ENCODE measurements at regions not wholly inside any gene's neighbourhood (a gene's known extent, or its start where the extent isn't known, plus 50 kb on each side); places are given as distances from the start of the nearest gene placed in this dataset.

DNA sequence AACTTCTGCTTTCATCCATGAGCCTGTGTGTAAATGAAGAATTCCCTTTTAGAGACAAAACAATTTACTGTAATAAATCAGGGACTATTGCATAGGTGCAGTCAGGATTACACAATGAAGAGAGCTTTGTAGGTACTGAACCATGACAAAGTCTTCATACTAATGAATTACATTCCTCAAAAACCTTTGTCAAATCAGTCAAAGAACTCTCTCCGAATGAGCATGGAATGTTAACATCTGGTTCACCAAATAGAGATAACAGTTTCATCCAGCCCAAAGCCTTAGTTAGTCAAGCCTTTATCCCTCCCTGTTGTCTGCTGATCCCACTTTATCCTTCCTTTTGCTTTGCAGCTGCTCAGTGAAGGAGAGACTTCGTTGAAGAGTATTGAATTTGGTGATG lies 62.9 kb upstream of the DMRTA1 start:
- H3K27me3 ChIP-seq (replicated peaks; ENCODE audit: insufficient read depth) = no peaks in the 10 kb centered on the region
- no peaks in the 10 kb centered on the region for H3K4me1 ChIP-seq (replicated peaks)
- H3K4me3 ChIP-seq = no peak overlapping the region
- H3K36me3 ChIP-seq = no peaks in the 10 kb centered on the region
- H3K9me3 ChIP-seq = no peaks in the 10 kb centered on the region
- no peak for TF ChIP-seq POLR2A (IDR thresholded peaks at IDR 0.05)
- no peak for TF ChIP-seq POLR2AphosphoS5 (IDR thresholded peaks at IDR 0.05)
- TF ChIP-seq, protein P1, sequence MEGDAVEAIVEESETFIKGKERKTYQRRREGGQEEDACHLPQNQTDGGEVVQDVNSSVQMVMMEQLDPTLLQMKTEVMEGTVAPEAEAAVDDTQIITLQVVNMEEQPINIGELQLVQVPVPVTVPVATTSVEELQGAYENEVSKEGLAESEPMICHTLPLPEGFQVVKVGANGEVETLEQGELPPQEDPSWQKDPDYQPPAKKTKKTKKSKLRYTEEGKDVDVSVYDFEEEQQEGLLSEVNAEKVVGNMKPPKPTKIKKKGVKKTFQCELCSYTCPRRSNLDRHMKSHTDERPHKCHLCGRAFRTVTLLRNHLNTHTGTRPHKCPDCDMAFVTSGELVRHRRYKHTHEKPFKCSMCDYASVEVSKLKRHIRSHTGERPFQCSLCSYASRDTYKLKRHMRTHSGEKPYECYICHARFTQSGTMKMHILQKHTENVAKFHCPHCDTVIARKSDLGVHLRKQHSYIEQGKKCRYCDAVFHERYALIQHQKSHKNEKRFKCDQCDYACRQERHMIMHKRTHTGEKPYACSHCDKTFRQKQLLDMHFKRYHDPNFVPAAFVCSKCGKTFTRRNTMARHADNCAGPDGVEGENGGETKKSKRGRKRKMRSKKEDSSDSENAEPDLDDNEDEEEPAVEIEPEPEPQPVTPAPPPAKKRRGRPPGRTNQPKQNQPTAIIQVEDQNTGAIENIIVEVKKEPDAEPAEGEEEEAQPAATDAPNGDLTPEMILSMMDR (IDR thresholded peaks at IDR 0.05) = no peak
- H3K27ac ChIP-seq = no peak overlapping the region
- DNase-seq (ENCODE audit: low spot score) = no peak
- WGBS = 63% methylated on average over 2 of the region's 2 CpGs
- intact Hi-C loops (cut with DNase I) = no loop called here

DNA sequence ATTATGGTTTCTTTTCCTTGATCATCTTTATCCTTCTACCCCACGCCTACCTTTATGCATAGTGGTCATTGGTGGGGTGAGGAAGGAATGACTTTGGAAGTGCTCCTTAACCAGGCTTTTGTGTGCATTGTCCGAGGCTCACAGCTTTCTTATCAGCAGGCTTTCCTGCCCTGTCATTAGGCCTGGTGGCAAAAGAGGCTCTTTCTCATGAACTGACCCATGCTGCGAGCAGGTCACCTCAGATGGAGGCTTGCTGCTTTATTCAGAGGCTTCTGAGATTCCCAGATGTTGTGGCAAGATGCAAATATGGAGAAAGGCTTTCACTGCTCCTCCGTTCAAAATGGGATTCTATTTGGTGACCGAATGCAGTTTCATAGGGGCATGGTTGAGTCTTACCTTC lies 57.4 kb upstream of the DMRTA1 start:
- no peaks in the 10 kb centered on the region for H3K4me1 ChIP-seq (replicated peaks)
- 79% methylated on average over 5 of the region's 5 CpGs for WGBS
- H3K4me3 ChIP-seq = no peak overlapping the region
- no peaks in the 10 kb centered on the region for H3K9me3 ChIP-seq
- no peak overlapping the region for H3K27ac ChIP-seq
- no peaks in the 10 kb centered on the region for H3K36me3 ChIP-seq
- TF ChIP-seq, protein P1 (IDR thresholded peaks at IDR 0.05) = no peak
- no peak for TF ChIP-seq POLR2AphosphoS5 (IDR thresholded peaks at IDR 0.05)
- no peak for TF ChIP-seq POLR2A (IDR thresholded peaks at IDR 0.05)
- no peaks in the 10 kb centered on the region for H3K27me3 ChIP-seq (replicated peaks; ENCODE audit: insufficient read depth)
- DNase-seq (ENCODE audit: low spot score) = no peak
- intact Hi-C loops (cut with DNase I) = no loop called here

DNA sequence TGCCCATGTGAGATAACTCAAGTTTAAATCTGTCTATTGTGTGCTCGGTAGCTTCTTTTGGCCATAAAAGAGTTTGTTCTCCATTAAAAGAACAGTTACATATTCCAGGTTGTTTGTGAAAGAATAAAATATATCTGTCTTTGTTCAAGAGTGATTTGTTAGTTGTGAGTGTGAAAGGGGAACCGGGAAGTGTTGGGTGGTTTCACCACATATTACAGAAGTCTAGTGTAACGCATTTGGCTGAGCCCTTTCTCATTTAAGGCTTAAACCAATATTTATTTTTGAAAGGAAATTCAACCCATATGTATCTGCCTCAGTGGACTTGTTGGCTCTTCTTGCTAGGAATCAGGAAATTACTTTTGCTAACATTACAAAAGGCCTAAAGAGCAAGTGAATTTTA lies 54.1 kb upstream of the DMRTA1 start:
- no peaks in the 10 kb centered on the region for H3K36me3 ChIP-seq
- no peaks in the 10 kb centered on the region for H3K4me1 ChIP-seq (replicated peaks)
- no peaks in the 10 kb centered on the region for H3K9me3 ChIP-seq
- WGBS = 24% methylated on average over 3 of the region's 3 CpGs
- DNase-seq (ENCODE audit: low spot score) = no peak
- H3K27me3 ChIP-seq (replicated peaks; ENCODE audit: insufficient read depth) = no peaks in the 10 kb centered on the region
- TF ChIP-seq, protein P1 (IDR thresholded peaks at IDR 0.05) = no peak
- TF ChIP-seq POLR2A (IDR thresholded peaks at IDR 0.05) (no peak), POLR2AphosphoS5 (IDR thresholded peaks at IDR 0.05) (no peak)
- intact Hi-C loops (cut with DNase I) = no loop called here
- no peak overlapping the region for H3K4me3 ChIP-seq
- no peak overlapping the region for H3K27ac ChIP-seq

DNA sequence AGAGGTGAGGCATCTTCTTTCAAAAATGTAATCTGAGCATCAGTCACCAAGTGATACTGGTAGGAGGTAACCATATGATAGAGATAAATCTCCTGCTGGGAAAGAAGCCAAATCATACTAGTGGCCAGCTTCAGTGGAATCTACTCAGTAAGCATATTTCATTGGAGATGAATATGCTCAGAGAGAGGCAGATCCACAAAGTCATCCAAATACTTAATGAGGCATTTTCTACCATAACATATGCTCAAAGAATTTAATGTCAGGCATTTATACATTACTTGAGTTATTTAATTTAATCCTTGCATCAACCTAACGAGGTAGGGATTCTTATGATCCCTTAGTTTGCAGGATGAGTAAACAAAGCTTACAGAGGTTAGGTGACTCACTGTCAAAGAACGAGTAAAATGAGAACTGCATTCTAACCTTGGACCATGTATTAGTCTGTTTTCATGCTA lies 50.9 kb upstream of the DMRTA1 start:
- 52% methylated on average over 2 of the region's 2 CpGs for WGBS
- TF ChIP-seq, protein P1 (IDR thresholded peaks at IDR 0.05) = no peak
- TF ChIP-seq POLR2AphosphoS5 (IDR thresholded peaks at IDR 0.05) (no peak), POLR2A (IDR thresholded peaks at IDR 0.05) (no peak)

More for the DNA sequence above, 50.9 kb upstream of the DMRTA1 start:
- intact Hi-C loops (cut with DNase I) = no loop called here
- no peak for DNase-seq (ENCODE audit: low spot score)
- Histone ChIP-seq H3K27ac (no peak overlapping the region), H3K27me3 (replicated peaks; ENCODE audit: insufficient read depth) (no peaks in the 10 kb centered on the region), H3K9me3 (no peaks in the 10 kb centered on the region), H3K4me1 (replicated peaks) (no peaks in the 10 kb centered on the region), H3K4me3 (no peak overlapping the region), H3K36me3 (no peaks in the 10 kb centered on the region)

All from prostate gland (tissue), 2 donors.